Ishikawa (cell line): ENCODE measurements at regions not wholly inside any gene's neighbourhood (a gene's known extent, or its start where the extent isn't known, plus 50 kb on each side); places are given as distances from the start of the nearest gene placed in this dataset.

Source experiments
- CEBPB ChIP-seq: IDR thresholded peaks from 2 replicates; pipeline ENCODE4 v1.6.1; 2012
- CREB1 ChIP-seq: IDR thresholded peaks from 2 replicates; pipeline ENCODE4 v1.6.1; 2012; ENCODE audit warnings: low read depth
- EP300 ChIP-seq: IDR thresholded peaks from 2 replicates; pipeline ENCODE4 v1.6.1; 2012; ENCODE audit warnings: borderline replicate concordance
- FOXM1 ChIP-seq: IDR thresholded peaks from 2 replicates; pipeline ENCODE4 v1.6.1; 2012; ENCODE audit warnings: low read depth, borderline replicate concordance
- NFIC ChIP-seq: IDR thresholded peaks from 2 replicates; pipeline ENCODE4 v1.6.1; 2012
- TAF1 ChIP-seq: IDR thresholded peaks from 2 replicates; pipeline ENCODE4 v1.6.1; 2012; ENCODE audit warnings: low read depth, mild to moderate bottlenecking
- YY1 ChIP-seq: IDR thresholded peaks from 2 replicates; pipeline ENCODE4 v1.6.1; 2012; ENCODE audit warnings: low read depth
- TF ChIP-seq, protein P1 (sequence below): IDR thresholded peaks from 2 replicates; pipeline ENCODE4 v1.6.1; 2012
- TF ChIP-seq, protein P2 (sequence below): IDR thresholded peaks from 2 replicates; pipeline ENCODE4 v1.6.1; 2012; ENCODE audit warnings: low read depth, mild to moderate bottlenecking

DNA sequence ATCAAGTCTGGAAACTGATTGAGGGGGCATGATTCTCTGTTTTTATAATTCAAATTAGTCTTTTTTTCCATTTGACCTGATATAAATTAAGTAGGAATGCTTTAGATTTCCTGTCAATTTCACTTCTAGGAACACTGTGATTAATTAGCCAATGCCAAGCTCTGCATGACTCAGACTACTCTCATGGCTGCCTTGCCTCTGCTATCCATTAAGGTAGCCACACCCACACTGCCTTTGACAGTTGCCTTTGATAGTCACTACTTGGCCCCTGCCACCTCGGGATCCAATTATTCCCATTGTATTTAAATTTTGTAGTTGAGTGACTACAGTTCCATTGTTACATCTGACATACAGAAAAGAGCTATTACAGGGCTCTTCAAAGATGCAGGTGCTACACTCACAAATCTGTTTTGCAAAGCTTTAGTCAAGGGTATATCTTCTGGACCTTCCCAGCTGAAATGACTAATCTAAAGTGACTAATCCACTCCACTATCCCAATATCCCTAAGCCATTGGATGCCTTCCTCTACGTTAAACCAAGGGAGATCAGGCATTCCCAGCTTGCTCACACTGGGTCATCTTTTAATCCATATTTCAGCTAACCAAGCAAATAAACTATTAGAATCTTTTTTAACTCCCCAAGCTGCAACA, 1193.1 kb upstream of the MIR17HG start:
- TF ChIP-seq NFIC (no peak), CEBPB (no peak), CREB1 (no peak), EP300 (no peak), YY1 (no peak), FOXM1 (no peak), TAF1 (no peak)
- TF ChIP-seq, protein P1, sequence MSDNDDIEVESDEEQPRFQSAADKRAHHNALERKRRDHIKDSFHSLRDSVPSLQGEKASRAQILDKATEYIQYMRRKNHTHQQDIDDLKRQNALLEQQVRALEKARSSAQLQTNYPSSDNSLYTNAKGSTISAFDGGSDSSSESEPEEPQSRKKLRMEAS, result no peak
- TF ChIP-seq, protein P2, sequence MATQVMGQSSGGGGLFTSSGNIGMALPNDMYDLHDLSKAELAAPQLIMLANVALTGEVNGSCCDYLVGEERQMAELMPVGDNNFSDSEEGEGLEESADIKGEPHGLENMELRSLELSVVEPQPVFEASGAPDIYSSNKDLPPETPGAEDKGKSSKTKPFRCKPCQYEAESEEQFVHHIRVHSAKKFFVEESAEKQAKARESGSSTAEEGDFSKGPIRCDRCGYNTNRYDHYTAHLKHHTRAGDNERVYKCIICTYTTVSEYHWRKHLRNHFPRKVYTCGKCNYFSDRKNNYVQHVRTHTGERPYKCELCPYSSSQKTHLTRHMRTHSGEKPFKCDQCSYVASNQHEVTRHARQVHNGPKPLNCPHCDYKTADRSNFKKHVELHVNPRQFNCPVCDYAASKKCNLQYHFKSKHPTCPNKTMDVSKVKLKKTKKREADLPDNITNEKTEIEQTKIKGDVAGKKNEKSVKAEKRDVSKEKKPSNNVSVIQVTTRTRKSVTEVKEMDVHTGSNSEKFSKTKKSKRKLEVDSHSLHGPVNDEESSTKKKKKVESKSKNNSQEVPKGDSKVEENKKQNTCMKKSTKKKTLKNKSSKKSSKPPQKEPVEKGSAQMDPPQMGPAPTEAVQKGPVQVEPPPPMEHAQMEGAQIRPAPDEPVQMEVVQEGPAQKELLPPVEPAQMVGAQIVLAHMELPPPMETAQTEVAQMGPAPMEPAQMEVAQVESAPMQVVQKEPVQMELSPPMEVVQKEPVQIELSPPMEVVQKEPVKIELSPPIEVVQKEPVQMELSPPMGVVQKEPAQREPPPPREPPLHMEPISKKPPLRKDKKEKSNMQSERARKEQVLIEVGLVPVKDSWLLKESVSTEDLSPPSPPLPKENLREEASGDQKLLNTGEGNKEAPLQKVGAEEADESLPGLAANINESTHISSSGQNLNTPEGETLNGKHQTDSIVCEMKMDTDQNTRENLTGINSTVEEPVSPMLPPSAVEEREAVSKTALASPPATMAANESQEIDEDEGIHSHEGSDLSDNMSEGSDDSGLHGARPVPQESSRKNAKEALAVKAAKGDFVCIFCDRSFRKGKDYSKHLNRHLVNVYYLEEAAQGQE, result no peak
